Breast epithelium (tissue), 3 donors: ENCODE measurements at regions not wholly inside any gene's neighbourhood (a gene's known extent, or its start where the extent isn't known, plus 50 kb on each side); places are given as distances from the start of the nearest gene placed in this dataset.

Experiments
- CTCF ChIP-seq, 3 donors: fragments of 450-650 bp; IDR thresholded peaks; one replicate each; pipeline ENCODE4 v1.5.1; 2016 to 2017; ENCODE audit warnings: antibody characterized with exemption in 3 of 3, mild to moderate bottlenecking in 3 of 3, moderate library complexity in 3 of 3
- POLR2A ChIP-seq: fragments of 450-650 bp; IDR thresholded peaks from one replicate; pipeline ENCODE4 v1.6.1; 2016; ENCODE audit warnings: antibody characterized with exemption, mild to moderate bottlenecking, moderate library complexity

- TF ChIP-seq CTCF (IDR thresholded peaks at IDR 0.05), result no peak
- no peak for TF ChIP-seq POLR2A
These were observed 75.2 kb downstream of the HFE start for GRCh38 chr6:26162399-26162798.
